NCI-H1930 (cell line): ENCODE measurements at regions not wholly inside any gene's neighbourhood (a gene's known extent, or its start where the extent isn't known, plus 50 kb on each side); places are given as distances from the start of the nearest gene placed in this dataset.
"Not testable (repeated sequence)": the region's sequence is repeated elsewhere in the genome, so short reads cannot be mapped to it uniquely, and the experiment has no call there.

Source experiments
- DNase-seq, 2 experiments: peaks; one replicate each; lab custom pipeline; 2025; lab: John Stamatoyannopoulos, UW

- no peak for DNase-seq
Measured at GRCh38 chr1:214980921-214981320, 101.6 kb upstream of the KCNK2 start.

DNA sequence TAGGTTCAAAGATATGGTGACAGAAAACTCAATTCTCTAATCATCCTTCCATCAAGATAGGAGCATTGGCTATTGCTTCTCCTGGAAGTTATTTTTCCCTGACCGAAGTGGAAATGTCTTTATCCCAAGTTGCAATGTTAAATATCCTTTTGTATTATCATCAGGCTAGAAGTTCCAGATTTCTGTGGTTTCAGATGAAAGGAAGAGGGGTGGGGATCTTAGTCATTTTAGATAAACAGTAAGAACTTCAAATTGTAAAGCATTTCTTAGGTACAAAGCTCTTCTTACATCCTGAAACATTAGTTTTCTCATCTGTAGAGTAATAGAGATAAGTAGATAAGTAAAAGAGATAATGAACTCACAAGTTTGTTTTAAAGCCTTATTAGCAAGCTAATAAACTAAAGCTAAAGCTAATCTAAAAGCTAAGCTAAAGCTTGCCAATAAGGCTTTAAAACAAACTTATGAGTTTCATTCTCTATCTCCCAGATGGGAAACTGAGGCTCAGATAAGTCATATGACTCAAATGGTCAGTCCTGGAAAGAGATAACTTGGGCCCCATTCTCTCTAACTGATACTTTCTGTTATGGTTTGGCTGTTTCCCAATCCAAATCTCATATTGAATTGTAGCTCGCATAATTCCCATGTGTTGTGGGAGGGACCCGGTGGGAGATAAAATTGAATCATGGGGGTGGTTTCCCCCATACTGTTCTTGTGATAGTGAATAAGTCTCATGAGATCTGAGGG is 99.2 kb upstream of the KCNK2 start:
- DNase-seq = no peak

DNA sequence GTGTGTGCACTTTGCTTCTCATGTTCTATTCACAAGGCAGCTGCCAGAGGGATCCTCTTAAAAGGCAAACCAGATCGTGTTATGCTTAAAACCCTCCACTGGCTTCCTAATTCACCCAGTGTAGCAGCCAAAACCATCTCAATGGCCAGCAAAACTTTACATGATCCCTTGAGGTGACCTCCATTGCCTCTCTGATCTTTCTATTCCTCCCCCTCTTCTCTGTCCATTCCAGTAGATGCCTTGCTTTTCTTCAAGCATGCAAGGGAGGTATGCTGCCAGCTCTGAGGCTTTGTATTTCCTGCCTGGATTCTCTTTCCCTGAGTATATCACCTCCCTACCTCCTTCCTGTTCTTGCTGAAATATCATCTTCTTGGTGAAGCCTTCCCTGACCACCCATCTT is 93.2 kb upstream of the KCNK2 start:
- no peak for DNase-seq

DNA sequence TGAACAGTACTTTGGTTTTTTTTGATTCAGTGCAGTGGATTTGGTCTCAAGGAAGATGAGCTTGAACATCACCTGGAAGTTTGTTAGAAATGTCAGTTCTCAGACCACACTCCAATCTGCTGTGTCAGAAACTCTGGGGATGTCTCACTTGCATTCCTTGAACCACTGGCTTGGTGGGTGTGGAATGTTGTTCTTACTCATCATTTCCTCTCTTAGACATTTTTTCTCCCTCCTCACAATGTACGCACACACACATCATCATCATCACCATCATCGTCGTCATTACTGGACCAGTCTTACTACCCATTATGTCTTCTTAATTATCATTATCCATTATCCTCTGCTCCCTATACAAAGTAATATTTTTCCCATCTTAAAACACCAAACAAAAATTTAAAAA is 91.9 kb upstream of the KCNK2 start:
- no peak for DNase-seq

DNA sequence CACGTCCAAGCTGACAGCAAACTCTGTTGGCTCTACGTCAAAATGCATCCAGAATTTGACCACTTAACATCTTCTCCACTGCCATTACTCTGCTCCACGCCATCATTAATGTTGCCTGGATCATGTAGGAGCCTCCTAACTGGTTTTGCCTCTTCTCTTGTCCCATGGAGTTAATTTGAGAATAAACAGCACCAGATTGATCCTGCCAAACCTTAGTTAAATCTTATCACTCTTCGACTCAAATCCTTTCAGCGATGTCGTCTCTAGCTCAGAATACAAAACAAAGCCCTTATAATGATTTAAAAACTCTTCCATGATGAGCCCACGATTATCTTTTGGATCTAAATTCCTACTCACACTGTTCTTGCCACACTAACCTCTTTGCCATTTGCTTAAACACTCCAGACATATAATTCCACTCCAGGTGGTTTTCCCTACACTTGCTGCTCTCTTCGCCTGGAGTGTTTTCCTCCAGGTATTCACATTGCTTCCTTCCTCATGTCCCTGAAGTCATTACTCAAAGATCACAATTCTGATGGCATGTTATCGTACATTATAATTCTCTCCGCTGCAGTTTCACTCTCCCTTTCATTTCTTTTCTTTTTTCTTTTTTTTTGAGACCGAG is 90.7 kb upstream of the KCNK2 start:
- DNase-seq = no peak

- no peak for DNase-seq
Measured at GRCh38 chr1:214993419-214993818, 89.1 kb upstream of the KCNK2 start.

- no peak for DNase-seq
Measured at GRCh38 chr1:214997685-214998084, 84.9 kb upstream of the KCNK2 start.

- DNase-seq = no peak
Measured at GRCh38 chr1:215001419-215002021, 81.0 kb upstream of the KCNK2 start.

GRCh38 chr1:215002471-215002870 is 80.1 kb upstream of the KCNK2 start:
- DNase-seq = no peak

DNA sequence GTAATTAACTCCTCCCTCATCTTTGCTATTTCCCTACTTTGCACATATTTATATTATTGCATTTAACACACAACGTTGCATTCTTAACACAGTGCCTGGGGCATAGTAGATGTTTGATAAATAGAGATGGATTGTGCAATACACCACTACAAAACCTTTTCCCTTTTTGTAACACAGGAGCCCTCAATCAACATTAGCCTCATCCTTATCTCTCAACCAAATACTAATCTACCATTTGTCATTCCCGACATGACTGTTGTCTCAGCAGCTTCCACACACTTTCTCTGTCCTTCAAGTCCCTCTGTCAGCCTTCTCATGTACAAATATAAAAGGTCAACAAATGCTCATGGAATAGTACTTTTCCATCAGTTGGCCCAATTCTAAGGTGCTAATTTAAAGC is 78.9 kb upstream of the KCNK2 start:
- no peak for DNase-seq

GRCh38 chr1:215004121-215004827 is 78.3 kb upstream of the KCNK2 start:
- no peak for DNase-seq

GRCh38 chr1:215005078-215005477 is 77.5 kb upstream of the KCNK2 start:
- DNase-seq = no peak

DNA sequence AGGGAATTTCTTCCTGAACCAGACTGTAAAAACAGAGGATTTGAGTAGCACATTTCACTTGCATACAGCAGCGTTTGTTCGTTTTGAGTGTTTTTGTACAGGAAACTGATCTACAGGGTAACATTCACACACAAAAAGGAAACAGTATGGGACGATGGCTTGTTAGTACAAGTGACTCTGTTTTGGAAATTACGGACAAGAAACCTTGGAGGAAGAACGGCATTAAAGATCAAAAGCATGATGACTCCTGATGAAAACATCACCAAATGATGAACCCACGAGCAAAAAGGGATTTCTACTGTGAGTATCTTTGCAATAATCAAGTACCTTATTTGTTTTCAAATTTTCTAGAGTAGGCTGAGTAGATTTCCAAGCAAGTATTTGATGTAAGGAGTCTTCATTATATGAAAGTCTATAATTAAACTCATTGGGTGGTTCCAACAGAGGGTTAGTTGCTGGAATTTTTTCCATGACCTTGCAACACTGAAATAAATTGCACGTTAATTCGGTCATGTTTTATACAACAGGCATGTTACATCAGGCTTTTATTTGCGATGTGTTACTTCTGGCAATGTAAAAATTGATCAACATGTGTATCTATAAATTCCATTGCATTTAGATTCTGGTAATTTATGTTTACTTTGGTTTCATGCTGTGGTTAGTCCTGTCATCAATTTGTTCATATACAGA is 76.7 kb upstream of the KCNK2 start:
- DNase-seq = no peak

DNA sequence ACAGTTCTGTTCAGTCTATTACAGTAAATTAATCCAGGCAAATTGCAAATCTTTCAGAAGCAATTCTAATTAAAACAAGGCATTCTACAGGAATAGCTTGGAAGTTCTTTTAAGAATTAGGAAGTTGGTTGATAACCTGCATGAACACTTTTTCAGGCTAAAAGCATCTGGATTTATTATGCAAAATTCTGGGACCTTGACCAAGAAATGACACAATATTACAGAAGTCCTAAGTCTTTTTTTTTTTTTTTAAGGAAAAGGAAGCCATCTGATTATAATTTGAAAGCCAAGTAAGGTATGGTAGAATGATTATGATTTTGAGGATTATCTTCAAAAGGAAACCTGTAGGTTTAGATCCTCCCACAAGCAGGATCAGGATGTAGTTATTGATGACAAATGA is 74.7 kb upstream of the KCNK2 start:
- no peak for DNase-seq

GRCh38 chr1:215018555-215018954 is 64.0 kb upstream of the KCNK2 start:
- no peak for DNase-seq

- DNase-seq = no peak
Measured at GRCh38 chr1:215022204-215022603, 60.3 kb upstream of the KCNK2 start.

GRCh38 chr1:215022741-215023141 is 59.8 kb upstream of the KCNK2 start:
- DNase-seq = no peak

DNA sequence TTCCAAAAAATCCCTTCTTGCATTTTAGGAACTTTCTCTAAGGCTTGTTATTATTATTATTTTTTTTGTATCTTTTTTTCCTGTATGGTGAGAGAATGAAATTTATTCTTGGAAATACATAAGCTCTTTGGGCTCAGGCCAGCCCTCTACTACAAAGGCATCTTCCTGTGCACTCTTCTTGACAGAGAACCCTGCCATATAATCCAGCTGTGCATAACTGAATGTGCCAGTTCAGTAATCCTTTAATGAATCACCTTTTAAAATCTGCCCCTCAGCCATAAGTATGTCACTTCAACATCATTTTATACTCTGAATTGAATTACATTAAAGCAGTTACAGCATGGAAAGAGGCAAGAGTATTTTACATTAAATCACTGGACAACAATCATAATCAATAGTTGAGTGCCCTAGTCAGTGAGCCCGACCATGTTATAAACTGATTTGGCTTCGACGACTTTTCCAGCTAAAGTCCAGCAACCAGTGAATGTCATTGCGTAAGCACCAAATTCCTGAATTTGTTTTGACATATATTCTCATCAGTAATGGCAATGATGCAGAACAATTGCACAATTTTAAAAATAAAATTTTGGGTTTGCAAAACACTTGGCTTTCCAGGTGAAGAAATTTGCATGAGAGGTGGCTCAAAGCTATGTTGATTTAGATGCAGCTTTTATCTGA is 59.2 kb upstream of the KCNK2 start:
- DNase-seq = no peak

- no peak for DNase-seq
Measured at GRCh38 chr1:215028954-215029353, 53.6 kb upstream of the KCNK2 start.

- DNase-seq = not testable (repeated sequence)
Measured at GRCh38 chr1:215030581-215030980, 52.0 kb upstream of the KCNK2 start.

GRCh38 chr1:215031392-215031791 is 51.1 kb upstream of the KCNK2 start:
- no peak for DNase-seq
